ENCODE measurements at regions not wholly inside any gene's neighbourhood (a gene's known extent, or its start where the extent isn't known, plus 50 kb on each side); places are given as distances from the start of the nearest gene placed in this dataset.

DNA sequence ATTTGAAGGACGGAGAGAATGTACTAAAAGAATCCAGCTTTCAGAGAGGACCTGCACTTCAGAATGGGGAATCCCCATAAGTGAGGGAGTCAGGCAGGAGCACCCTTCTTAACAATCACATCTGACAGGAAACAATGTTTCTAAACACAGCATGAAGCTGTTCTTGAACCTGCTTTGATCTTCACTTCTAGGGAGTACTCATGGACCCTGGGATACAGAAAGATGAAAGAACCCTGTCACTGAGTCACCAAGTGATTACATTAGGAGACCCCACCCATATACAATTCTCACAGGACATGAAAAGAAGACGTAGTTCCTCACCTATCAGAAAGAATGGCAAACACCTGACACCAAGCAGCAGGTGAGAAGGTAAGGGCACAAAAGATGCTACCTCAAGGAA is 296.9 kb upstream of the ZC3H12C start (continued):
- TF ChIP-seq EZH2phosphoT487 (IDR thresholded peaks at IDR 0.05; ENCODE audit: unreplicated experiment): no peak
- TF ChIP-seq CREB1 (CRISPR knock-in tag; IDR thresholded peaks at IDR 0.05; ENCODE audit: low read depth): no peak
- no peak for TF ChIP-seq ZNF114 (CRISPR knock-in tag; IDR thresholded peaks at IDR 0.05)
- TF ChIP-seq, protein P1, sequence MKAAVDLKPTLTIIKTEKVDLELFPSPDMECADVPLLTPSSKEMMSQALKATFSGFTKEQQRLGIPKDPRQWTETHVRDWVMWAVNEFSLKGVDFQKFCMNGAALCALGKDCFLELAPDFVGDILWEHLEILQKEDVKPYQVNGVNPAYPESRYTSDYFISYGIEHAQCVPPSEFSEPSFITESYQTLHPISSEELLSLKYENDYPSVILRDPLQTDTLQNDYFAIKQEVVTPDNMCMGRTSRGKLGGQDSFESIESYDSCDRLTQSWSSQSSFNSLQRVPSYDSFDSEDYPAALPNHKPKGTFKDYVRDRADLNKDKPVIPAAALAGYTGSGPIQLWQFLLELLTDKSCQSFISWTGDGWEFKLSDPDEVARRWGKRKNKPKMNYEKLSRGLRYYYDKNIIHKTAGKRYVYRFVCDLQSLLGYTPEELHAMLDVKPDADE (IDR thresholded peaks at IDR 0.05): no peak
- TF ChIP-seq POLR2AphosphoS5 (IDR thresholded peaks at IDR 0.05; ENCODE audit: low read depth): no peak
- TF ChIP-seq, protein P2, sequence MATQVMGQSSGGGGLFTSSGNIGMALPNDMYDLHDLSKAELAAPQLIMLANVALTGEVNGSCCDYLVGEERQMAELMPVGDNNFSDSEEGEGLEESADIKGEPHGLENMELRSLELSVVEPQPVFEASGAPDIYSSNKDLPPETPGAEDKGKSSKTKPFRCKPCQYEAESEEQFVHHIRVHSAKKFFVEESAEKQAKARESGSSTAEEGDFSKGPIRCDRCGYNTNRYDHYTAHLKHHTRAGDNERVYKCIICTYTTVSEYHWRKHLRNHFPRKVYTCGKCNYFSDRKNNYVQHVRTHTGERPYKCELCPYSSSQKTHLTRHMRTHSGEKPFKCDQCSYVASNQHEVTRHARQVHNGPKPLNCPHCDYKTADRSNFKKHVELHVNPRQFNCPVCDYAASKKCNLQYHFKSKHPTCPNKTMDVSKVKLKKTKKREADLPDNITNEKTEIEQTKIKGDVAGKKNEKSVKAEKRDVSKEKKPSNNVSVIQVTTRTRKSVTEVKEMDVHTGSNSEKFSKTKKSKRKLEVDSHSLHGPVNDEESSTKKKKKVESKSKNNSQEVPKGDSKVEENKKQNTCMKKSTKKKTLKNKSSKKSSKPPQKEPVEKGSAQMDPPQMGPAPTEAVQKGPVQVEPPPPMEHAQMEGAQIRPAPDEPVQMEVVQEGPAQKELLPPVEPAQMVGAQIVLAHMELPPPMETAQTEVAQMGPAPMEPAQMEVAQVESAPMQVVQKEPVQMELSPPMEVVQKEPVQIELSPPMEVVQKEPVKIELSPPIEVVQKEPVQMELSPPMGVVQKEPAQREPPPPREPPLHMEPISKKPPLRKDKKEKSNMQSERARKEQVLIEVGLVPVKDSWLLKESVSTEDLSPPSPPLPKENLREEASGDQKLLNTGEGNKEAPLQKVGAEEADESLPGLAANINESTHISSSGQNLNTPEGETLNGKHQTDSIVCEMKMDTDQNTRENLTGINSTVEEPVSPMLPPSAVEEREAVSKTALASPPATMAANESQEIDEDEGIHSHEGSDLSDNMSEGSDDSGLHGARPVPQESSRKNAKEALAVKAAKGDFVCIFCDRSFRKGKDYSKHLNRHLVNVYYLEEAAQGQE (IDR thresholded peaks at IDR 0.05; ENCODE audit: unreplicated experiment): no peak
- no peak for TF ChIP-seq EZH2 (IDR thresholded peaks at IDR 0.05; ENCODE audit: low read depth, unreplicated experiment)
- no peak for TF ChIP-seq STAT1 (IDR thresholded peaks at IDR 0.05; ENCODE audit: unreplicated experiment)
- no peak for TF ChIP-seq ZNF331 (CRISPR knock-in tag; IDR thresholded peaks at IDR 0.05; ENCODE audit: low read depth)
- TF ChIP-seq, protein P3, sequence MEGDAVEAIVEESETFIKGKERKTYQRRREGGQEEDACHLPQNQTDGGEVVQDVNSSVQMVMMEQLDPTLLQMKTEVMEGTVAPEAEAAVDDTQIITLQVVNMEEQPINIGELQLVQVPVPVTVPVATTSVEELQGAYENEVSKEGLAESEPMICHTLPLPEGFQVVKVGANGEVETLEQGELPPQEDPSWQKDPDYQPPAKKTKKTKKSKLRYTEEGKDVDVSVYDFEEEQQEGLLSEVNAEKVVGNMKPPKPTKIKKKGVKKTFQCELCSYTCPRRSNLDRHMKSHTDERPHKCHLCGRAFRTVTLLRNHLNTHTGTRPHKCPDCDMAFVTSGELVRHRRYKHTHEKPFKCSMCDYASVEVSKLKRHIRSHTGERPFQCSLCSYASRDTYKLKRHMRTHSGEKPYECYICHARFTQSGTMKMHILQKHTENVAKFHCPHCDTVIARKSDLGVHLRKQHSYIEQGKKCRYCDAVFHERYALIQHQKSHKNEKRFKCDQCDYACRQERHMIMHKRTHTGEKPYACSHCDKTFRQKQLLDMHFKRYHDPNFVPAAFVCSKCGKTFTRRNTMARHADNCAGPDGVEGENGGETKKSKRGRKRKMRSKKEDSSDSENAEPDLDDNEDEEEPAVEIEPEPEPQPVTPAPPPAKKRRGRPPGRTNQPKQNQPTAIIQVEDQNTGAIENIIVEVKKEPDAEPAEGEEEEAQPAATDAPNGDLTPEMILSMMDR (conservative IDR thresholded peaks at IDR 0.05; ENCODE audit: low read depth in 2 of 2): no peak

DNA sequence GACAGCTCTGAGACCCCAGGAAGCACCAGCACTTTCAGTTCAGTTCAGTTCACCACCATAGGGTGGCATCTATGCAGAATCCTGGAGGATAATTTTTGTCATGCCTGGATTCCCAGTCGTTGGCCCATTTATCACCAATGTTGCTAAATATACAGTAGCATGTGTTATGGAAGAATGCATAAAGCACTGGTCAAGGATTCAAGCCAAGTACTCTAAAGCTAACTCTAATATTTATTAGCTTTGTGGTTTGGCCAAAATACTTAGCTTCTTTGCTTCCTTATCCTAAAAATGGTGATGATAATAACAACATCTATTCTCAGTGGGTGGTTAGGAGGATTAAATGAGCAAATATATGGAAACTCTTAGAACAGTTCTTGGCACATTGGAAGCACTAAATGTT is 294.7 kb upstream of the ZC3H12C start:
- Histone ChIP-seq H4K20me1 (replicated peaks; ENCODE audit: insufficient read depth) (no peaks in the 10 kb centered on the region), H3F3A (replicated peaks; ENCODE audit: low read depth) (no peaks in the 10 kb centered on the region), H3K79me2 (replicated peaks; ENCODE audit: insufficient read depth) (no peaks in the 10 kb centered on the region), H3K27ac (ENCODE audit: low read depth) (no peak overlapping the region), H3K4me1 (ENCODE audit: insufficient read depth) (no peaks in the 10 kb centered on the region), H3K4me2 (no peak overlapping the region), H3K9me2 (ENCODE audit: insufficient read depth) (0 out of 2 replicates have a peak, but pooled peaks cover 6% of the 10 kb centered on the region), H3K36me3 (ENCODE audit: insufficient read depth) (no peaks in the 10 kb centered on the region), H2AFZ (no peak overlapping the region), H3K27me3 (ENCODE audit: insufficient read depth) (no peaks in the 10 kb centered on the region), H3K4me3 (no peak overlapping the region)
- DNase-seq (ENCODE audit: low spot score) (no peak), ATAC-seq (no peak)
- Mint-ChIP-seq H3K4me1 (no peaks in the 10 kb centered on the region), H3K9me3 (0 out of 3 replicates have a peak, but pooled peaks cover 3% of the 10 kb centered on the region), H3K27ac (no peak overlapping the region), H3K4me3 (no peak overlapping the region), H3K36me3 (ENCODE audit: low read depth) (no peaks in the 10 kb centered on the region), H3K27me3 (ENCODE audit: insufficient read depth, low read depth, poor library complexity) (no peaks in the 10 kb centered on the region)
- TF ChIP-seq, protein P2 (IDR thresholded peaks at IDR 0.05; ENCODE audit: unreplicated experiment): no peak
- TF ChIP-seq, protein P3 (conservative IDR thresholded peaks at IDR 0.05; ENCODE audit: low read depth in 2 of 2): no peak
